ENCODE measurements at regions not wholly inside any gene's neighbourhood (a gene's known extent, or its start where the extent isn't known, plus 50 kb on each side); places are given as distances from the start of the nearest gene placed in this dataset.

DNA sequence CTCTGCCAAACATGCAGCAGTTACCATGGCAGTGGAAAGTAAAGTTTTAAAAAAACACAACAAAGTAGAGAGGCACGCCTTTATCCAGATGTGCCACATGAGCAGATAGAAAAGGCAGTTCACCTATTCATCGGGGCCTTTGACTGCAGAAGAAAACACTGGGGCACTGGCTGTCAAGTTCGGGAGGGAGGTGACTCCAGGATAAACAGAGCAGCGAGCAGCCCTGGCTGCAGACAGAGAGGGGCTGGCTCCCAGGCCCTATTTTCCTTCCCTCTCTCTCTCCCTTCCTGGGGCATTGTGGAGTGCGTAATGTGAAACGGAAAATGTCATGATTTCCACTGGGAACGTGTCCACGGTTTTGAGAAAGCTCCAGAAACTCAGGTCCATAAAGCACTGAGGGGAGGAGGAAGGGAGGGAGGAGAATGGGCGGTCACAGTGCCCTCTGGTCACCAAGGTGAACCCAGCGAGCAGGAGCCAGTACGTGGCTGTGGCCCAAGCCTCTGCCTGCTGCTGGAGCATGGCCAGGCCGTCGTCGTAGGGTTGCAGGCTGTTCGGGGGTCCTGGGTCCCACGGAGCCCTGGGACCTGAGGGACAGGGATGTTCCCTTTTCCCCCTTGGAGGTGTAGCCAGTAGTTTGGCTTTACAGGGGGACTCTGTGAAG is 114.7 kb upstream of the IRF2BP2 start (continued):
- no peak for TF ChIP-seq ZNF560 (tag by site-specific recombination; IDR thresholded peaks at IDR 0.05; ENCODE audit: borderline replicate concordance)
- TF ChIP-seq ZNF2 (tag by site-specific recombination; IDR thresholded peaks at IDR 0.05): no peak
- no peak for TF ChIP-seq ZNF302 (tag by site-specific recombination; IDR thresholded peaks at IDR 0.05; ENCODE audit: low read depth)
- TF ChIP-seq SALL2 (tag by site-specific recombination; IDR thresholded peaks at IDR 0.05; ENCODE audit: borderline replicate concordance): no peak
- no peak for TF ChIP-seq ZNF777 (tag by site-specific recombination; IDR thresholded peaks at IDR 0.05; ENCODE audit: borderline replicate concordance)
- no peak for TF ChIP-seq ZNF677 (tag by site-specific recombination; IDR thresholded peaks at IDR 0.05)
- TF ChIP-seq ZNF174 (tag by site-specific recombination; IDR thresholded peaks at IDR 0.05): no peak
- TF ChIP-seq ZNF530 (tag by site-specific recombination; IDR thresholded peaks at IDR 0.05; ENCODE audit: low read depth): no peak
- no peak for TF ChIP-seq ZFP3 (tag by site-specific recombination; IDR thresholded peaks at IDR 0.05; ENCODE audit: low read depth)
- TF ChIP-seq HOXC10 (CRISPR knock-in tag; IDR thresholded peaks at IDR 0.05): no peak
- TF ChIP-seq ZNF48 (tag by site-specific recombination; IDR thresholded peaks at IDR 0.05): no peak
- no peak for TF ChIP-seq ZNF629 (tag by site-specific recombination; IDR thresholded peaks at IDR 0.05)
- TF ChIP-seq, protein P1, sequence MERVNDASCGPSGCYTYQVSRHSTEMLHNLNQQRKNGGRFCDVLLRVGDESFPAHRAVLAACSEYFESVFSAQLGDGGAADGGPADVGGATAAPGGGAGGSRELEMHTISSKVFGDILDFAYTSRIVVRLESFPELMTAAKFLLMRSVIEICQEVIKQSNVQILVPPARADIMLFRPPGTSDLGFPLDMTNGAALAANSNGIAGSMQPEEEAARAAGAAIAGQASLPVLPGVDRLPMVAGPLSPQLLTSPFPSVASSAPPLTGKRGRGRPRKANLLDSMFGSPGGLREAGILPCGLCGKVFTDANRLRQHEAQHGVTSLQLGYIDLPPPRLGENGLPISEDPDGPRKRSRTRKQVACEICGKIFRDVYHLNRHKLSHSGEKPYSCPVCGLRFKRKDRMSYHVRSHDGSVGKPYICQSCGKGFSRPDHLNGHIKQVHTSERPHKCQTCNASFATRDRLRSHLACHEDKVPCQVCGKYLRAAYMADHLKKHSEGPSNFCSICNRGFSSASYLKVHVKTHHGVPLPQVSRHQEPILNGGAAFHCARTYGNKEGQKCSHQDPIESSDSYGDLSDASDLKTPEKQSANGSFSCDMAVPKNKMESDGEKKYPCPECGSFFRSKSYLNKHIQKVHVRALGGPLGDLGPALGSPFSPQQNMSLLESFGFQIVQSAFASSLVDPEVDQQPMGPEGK (tag by site-specific recombination; IDR thresholded peaks at IDR 0.05): peak; percentile 5
- no peak for TF ChIP-seq KLF8 (tag by site-specific recombination; IDR thresholded peaks at IDR 0.05)
- TF ChIP-seq ZEB2 (tag by site-specific recombination; IDR thresholded peaks at IDR 0.05): no peak
- TF ChIP-seq, protein P2, sequence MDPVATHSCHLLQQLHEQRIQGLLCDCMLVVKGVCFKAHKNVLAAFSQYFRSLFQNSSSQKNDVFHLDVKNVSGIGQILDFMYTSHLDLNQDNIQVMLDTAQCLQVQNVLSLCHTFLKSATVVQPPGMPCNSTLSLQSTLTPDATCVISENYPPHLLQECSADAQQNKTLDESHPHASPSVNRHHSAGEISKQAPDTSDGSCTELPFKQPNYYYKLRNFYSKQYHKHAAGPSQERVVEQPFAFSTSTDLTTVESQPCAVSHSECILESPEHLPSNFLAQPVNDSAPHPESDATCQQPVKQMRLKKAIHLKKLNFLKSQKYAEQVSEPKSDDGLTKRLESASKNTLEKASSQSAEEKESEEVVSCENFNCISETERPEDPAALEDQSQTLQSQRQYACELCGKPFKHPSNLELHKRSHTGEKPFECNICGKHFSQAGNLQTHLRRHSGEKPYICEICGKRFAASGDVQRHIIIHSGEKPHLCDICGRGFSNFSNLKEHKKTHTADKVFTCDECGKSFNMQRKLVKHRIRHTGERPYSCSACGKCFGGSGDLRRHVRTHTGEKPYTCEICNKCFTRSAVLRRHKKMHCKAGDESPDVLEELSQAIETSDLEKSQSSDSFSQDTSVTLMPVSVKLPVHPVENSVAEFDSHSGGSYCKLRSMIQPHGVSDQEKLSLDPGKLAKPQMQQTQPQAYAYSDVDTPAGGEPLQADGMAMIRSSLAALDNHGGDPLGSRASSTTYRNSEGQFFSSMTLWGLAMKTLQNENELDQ (tag by site-specific recombination; IDR thresholded peaks at IDR 0.05; ENCODE audit: low read depth): no peak
- no peak for TF ChIP-seq ZNF184 (tag by site-specific recombination; IDR thresholded peaks at IDR 0.05)
- no peak for TF ChIP-seq ZNF121 (tag by site-specific recombination; IDR thresholded peaks at IDR 0.05)
- no peak for TF ChIP-seq ZFP37 (tag by site-specific recombination; IDR thresholded peaks at IDR 0.05)
- TF ChIP-seq ZNF214 (tag by site-specific recombination; IDR thresholded peaks at IDR 0.05; ENCODE audit: borderline replicate concordance): 0 out of 2 replicates have a peak, but pooled peaks have one; percentile 1
- TF ChIP-seq HOXD13 (CRISPR knock-in tag; IDR thresholded peaks at IDR 0.05; ENCODE audit: borderline replicate concordance): no peak
- TF ChIP-seq, protein P3, sequence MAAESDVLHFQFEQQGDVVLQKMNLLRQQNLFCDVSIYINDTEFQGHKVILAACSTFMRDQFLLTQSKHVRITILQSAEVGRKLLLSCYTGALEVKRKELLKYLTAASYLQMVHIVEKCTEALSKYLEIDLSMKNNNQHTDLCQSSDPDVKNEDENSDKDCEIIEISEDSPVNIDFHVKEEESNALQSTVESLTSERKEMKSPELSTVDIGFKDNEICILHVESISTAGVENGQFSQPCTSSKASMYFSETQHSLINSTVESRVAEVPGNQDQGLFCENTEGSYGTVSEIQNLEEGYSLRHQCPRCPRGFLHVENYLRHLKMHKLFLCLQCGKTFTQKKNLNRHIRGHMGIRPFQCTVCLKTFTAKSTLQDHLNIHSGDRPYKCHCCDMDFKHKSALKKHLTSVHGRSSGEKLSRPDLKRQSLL (tag by site-specific recombination; IDR thresholded peaks at IDR 0.05): 0 out of 2 replicates have a peak, but pooled peaks have one; percentile 33
- TF ChIP-seq ZNF830 (tag by site-specific recombination; IDR thresholded peaks at IDR 0.05; ENCODE audit: low read depth): no peak
- no peak; the same call in 1 of the 2 replicates for TF ChIP-seq ZBTB8A (tag by site-specific recombination; IDR thresholded peaks at IDR 0.05)
- TF ChIP-seq GLI4 (tag by site-specific recombination; IDR thresholded peaks at IDR 0.05): no peak
- TF ChIP-seq ZNF350 (tag by site-specific recombination; IDR thresholded peaks at IDR 0.05): no peak
- TF ChIP-seq, protein P4, sequence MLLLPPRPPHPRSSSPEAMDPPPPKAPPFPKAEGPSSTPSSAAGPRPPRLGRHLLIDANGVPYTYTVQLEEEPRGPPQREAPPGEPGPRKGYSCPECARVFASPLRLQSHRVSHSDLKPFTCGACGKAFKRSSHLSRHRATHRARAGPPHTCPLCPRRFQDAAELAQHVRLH (tag by site-specific recombination; IDR thresholded peaks at IDR 0.05): no peak
- no peak for TF ChIP-seq SETDB1 (IDR thresholded peaks at IDR 0.05; ENCODE audit: insufficient read length, low read length)
- TF ChIP-seq, protein P5, sequence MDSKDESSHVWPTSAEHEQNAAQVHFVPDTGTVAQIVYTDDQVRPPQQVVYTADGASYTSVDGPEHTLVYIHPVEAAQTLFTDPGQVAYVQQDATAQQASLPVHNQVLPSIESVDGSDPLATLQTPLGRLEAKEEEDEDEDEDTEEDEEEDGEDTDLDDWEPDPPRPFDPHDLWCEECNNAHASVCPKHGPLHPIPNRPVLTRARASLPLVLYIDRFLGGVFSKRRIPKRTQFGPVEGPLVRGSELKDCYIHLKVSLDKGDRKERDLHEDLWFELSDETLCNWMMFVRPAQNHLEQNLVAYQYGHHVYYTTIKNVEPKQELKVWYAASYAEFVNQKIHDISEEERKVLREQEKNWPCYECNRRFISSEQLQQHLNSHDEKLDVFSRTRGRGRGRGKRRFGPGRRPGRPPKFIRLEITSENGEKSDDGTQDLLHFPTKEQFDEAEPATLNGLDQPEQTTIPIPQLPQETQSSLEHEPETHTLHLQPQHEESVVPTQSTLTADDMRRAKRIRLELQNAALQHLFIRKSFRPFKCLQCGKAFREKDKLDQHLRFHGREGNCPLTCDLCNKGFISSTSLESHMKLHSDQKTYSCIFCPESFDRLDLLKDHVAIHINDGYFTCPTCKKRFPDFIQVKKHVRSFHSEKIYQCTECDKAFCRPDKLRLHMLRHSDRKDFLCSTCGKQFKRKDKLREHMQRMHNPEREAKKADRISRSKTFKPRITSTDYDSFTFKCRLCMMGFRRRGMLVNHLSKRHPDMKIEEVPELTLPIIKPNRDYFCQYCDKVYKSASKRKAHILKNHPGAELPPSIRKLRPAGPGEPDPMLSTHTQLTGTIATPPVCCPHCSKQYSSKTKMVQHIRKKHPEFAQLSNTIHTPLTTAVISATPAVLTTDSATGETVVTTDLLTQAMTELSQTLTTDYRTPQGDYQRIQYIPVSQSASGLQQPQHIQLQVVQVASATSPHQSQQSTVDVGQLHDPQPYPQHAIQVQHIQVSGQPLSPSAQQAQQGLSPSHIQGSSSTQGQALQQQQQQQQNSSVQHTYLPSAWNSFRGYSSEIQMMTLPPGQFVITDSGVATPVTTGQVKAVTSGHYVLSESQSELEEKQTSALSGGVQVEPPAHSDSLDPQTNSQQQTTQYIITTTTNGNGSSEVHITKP (tag by site-specific recombination; IDR thresholded peaks at IDR 0.05): no peak
- no peak; the same call in 1 of the 2 replicates for TF ChIP-seq TCF7L2 (IDR thresholded peaks at IDR 0.05; ENCODE audit: borderline replicate concordance, low read depth, low read length)
- TF ChIP-seq MYNN (tag by site-specific recombination; IDR thresholded peaks at IDR 0.05; ENCODE audit: borderline replicate concordance): no peak
- TF ChIP-seq ZNF211 (tag by site-specific recombination; IDR thresholded peaks at IDR 0.05; ENCODE audit: low read depth): no peak

Data from HEK293 (cell line).